ENCODE measurements at regions not wholly inside any gene's neighbourhood (a gene's known extent, or its start where the extent isn't known, plus 50 kb on each side); places are given as distances from the start of the nearest gene placed in this dataset.
"Not testable (repeated sequence)": the region's sequence is repeated elsewhere in the genome, so short reads cannot be mapped to it uniquely, and the experiment has no call there.

DNA sequence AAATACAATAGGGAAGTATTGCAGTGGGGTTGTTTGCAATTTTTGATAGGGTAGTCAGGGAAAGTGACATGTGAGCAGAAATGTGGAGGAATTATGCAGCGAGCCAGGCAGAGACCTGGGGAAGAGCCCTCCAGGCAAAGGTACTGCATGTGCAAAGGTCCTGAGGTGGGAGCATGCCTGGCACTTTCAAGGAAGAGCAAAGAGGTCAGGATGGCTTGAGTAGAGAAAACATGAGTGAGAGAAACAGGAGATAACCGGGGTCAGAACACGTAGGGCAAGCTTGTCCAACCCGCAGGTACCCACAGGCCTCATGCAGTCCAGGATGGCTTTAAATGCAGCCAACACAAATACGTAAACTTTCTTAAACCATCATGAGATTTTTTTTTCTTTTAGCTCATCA lies 71.0 kb downstream of the COQ2 start:
- DNase-seq (ENCODE audit: low spot score): no peak

DNA sequence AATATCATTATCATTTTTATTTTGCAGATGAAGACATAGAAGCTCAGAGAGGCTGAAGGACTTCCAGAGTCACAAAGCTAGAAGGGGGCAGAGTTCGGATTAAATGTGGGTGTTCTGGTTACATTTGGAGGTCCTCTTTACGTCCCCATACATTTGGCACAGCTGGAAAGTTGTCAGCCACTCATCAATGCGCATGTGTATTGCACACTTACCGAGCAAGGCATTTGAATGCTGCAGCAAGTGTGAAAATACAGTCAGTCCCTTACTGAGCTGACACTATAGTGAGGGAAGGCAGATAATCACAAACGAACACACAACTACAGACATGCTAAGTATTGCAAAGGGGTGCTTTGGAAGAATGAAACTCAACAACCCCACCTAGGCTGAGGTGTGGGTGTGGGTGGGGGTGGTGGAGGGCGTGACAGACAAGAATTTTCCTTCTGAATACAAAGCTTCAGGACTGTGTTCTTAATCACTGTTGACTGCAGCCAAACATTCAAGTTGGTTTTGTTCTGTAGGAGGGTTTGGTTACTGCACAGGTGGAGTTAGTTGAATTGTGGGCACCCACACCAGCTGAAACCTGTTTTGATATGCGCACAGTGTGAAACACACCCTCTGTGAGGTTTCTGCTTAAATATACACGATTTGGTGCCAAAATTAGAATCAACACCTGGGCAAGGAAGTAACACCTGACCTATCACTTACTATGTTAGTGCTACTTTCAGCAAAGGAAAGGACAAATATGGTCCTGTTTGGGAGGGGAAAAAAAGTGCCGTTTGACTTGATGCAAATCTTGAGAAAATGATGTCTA lies 72.4 kb downstream of the COQ2 start:
- ATAC-seq: no peak
- no peak for DNase-seq (ENCODE audit: low spot score)

More for the DNA sequence above, 71.0 kb downstream of the COQ2 start:
- no peak for ATAC-seq

DNA sequence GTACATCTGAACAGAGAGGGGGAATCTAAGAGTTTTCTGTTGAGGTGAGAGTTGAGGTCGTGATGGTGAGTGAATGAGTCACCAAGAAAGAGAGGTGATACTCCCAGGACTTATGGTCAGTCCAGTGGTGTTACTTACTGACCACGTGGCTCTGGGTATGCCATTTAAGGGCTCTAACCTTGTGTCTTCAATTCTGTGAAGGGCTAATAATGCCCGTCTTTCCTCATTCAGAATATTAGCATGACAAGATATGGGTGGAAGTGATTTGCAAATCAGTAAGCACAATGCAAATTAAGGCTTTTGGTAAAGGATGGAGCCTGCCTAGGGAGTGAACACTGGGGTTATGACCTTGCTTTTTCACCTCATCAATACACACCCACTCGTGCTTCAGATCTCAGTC lies 75.2 kb downstream of the COQ2 start:
- ATAC-seq (no peak), DNase-seq (ENCODE audit: low spot score) (no peak)

DNA sequence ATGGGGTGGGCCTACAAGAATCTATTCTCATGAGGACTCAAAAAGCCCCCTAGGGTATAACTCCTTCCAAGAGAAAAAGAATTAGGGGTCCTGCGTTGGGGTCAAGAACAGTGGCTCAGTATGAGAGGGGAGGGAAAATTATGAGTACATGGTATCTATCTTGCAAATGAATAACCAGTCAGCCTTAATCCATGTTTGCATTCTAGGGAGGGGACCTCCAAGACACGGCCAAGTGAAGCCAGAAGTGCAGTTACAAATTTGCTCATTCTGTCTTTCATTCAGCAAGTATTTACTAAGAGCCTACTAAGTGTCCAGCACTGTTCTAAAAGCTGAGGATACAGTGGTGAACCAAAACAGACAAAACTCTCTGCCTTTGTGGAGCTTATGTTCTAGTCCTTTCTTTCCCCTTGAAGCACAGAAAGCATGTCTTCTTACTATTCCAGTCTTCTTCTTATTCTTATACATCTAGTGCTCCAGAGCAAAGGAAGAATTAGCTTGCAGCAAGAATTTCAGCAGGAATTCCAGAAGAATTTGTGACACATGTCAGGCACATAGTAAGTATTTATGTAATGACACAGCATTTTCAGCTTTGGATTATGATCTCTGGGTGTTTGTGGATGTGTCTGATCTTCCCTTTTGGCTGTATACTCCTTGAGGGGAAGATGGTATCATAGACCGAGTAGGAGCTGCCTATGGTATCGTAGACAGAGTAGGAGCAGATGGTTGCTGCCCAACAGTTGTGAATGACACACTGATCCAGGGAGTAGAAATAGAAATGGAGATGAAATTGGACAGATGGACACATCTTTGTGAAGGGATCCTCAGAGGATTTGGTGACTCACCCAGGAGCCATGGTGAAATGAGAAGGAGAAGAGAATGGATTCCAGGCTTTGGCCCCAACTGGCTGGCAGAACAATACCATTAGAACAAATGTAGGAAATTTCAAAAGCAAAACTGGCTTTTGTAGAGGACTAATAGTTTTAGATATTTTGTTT lies 75.9 kb downstream of the COQ2 start:
- DNase-seq (ENCODE audit: low spot score) (no peak), ATAC-seq (no peak)

DNA sequence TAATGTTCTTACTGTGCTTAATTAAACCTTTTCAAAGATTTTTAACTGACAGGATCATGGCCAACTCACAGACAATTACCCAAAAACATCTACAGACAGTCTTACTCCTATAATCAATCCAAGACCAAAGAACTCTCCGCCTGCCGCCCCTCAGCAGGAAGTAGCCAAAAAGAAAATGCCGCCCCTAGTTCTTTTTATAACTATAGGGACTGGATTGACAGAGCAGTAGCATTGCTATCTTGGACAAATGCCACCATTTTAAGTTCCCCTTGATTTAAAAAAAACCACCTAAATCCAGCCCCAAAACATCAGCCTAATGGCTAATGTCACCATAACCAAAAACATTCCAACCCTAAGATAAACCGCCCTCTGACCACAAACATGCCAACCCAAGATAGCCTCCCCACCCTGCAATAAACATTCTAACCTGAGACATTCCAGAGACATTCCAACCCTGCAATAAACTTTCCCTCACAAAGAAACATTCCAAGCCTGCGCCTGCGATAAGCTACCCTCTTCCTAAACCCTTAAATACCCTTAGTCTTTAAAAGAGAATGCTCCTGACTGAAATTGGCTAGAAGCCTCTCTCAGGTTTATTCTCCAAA lies 77.0 kb downstream of the COQ2 start:
- no peak for DNase-seq (ENCODE audit: low spot score)
- ATAC-seq: no peak

DNA sequence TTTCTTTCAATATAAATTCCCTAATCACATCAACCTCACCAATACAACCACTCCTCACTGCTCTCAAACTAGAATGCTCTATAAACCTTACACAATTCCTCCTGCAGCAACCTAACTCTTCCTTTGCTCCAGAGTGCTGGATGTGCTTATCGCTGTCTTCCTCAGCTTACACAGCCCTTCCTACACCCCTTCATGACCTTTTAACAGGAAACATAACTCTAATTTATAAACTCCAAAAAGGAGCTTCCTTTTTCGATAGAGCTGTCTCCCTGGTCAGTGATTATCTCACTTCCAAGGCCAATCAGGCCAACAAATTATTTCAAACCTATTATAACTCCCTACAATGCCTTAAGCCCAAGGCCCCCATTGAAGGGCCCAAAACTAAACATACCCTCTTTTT lies 78.8 kb downstream of the COQ2 start:
- no peak for DNase-seq (ENCODE audit: low spot score)
- ATAC-seq: peak; percentile 16

DNA sequence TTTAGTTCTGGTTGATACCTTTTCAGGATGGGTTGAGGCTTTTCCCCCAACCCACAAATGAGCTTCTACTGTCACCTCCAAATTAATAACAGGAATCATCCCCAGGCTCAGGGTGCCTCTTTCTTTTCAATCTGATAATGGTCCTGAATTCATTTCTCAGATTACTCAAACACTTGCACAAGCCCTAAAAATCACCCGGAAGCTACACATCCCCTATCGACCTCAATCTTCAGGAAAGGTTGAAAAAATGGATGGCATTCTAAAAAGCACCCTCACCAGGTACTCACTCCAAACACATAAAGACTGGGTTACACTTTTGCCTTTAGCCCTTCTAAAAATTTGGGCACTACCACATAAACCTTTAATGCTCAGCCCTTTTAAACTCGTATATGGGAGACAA lies 79.9 kb downstream of the COQ2 start:
- ATAC-seq (no peak), DNase-seq (ENCODE audit: low spot score) (no peak)

DNA sequence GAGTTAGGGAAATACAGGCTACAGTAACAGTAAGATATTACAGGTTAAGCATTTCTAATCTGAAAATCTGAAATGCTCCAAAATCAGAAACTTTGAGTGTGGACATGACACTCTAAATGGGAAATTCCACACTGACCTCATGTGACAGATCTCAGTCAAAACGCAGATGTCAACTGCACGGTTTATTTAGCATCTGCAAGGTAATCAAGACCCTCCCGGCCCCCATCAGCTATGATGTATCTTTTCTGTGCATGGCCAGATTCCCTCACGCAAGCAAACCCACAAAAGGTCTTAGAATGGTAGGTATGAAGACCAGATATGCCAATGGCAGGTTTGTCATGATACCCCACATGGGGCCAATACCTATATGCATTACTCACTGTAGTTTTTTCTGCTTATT lies 82.8 kb downstream of the COQ2 start:
- no peak for DNase-seq (ENCODE audit: low spot score)
- ATAC-seq: no peak

DNA sequence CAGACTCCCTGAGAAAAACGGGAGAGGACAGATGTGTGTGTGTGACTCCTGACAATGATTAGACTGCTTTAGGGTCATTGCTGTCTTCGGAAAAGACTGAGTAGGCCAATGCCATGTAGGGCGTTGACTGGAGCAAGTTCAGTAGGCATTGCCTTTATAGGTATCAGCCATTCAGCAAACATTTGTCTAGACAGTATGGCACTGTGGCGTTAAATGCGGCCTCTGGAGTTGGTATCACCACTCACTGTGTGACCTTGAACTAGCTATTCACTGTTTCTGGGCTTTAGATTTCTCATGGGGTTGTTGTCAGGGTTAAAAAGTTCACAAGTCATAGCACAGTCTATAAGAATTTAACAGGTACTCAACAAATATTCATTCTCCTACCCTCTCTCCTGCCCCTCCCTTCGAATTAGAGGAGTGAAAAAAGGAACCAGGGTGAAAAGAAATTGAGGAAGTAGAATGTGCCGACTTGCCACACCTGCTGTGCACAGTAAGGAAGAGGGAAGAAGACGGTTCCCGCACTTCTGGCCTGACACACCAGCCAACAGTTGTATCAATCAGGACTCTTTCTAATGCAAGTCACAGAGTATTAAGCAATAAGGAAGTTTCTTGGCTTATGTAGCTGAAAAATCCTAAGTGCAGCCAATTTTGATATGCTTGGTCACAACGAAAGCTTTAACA lies 83.2 kb upstream of the PLAC8 start:
- no peak for DNase-seq (ENCODE audit: low spot score)
- ATAC-seq: peak; percentile 46

DNA sequence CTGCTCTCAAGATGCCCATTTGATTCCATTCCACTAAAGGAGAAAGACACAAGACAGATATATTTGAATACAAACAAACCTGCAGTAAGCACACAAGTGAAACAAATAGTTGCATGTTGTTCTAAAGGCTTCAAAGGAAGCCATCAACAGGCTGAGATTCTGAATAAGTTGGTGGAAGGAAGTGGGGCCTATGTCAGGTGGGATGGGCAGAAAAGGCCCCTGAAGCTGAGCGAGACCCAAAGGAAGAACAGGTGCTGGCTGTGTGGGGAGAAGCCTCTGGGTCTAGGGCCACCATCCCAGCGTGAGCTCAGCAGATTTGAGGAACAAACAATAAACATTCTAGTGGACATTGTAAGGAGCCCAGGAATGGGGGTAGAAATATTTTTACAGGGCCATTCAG lies 82.4 kb upstream of the PLAC8 start:
- DNase-seq (ENCODE audit: low spot score) (no peak), ATAC-seq (no peak)

DNA sequence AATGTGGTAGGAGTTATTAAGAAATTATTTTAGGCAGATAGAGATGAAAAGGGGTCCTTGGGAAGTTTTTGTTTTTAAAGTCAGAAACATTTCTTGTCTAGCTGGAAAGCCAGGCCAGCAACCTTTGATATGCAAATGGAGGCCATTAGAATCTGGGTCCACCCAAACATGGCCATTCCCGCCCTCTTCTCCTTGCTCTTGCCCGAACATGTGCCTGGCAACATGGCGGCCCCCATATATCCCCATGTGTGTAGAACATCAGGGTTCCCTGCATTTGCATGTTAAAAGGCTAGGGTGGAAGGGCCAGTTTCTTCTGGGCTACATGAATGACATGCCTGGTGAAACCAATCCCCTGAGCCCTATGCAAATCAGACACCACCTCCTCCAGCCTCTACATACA lies 80.7 kb upstream of the PLAC8 start:
- ATAC-seq (no peak), DNase-seq (ENCODE audit: low spot score) (no peak)

DNA sequence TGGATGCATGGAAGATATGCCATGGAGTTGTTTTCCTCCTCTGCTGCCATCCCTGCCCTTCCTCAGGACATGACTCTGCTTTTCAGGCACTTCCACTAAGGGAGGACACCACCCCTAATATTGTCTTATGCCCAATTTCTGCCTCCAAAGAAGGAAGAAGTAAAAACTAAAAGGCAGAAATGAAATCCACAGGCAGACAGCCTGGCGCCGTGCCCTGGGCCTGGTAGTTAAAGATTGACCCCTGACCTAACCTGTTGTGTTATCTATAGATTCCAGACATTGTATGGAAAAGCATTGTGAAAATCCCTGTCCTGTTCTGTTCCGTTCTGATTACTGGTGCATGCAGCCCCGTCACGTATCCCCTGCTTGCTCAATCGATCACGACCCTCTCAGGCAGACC lies 80.1 kb upstream of the PLAC8 start:
- not testable (repeated sequence) for ATAC-seq; DNase-seq (ENCODE audit: low spot score)

DNA sequence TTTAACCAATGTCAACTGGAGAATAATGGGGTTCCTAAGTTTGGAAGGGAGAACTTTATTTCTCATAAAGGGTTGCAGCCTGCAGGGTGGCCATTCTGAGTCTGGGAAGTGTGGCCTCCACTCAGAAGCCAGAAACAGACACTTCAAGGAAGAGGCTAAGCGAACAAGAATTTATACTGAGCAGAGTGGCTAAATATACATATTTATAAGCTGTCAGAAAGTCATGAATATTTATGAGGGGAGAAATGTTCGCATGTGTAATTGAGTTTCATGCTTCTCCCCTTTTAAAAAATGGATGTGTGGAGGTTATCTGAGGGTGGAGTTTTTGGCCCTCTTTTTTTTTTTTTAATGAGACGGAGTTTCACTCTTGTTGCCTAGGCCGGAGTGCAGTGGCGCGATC lies 78.1 kb upstream of the PLAC8 start:
- DNase-seq (ENCODE audit: low spot score): no peak
- ATAC-seq: no peak

DNA sequence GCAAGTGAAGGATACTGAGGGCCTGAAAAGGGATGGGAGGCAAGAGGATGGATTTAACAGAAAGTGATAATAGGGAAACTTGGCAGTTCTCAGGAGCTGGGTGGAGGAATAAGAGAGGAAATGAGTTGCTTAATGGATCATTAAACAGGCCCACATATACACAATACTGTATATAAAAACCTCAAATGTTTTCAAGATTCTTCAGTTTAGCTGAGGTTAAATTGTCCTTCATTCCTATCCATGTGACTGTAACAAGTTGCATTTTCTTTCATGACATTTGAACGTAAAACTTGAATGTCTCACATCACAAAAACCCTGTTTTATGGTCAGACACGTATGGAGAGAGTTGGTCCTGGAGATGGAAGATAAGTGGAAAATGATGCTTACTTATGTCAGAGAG lies 76.5 kb upstream of the PLAC8 start:
- DNase-seq (ENCODE audit: low spot score) (no peak), ATAC-seq (no peak)

DNA sequence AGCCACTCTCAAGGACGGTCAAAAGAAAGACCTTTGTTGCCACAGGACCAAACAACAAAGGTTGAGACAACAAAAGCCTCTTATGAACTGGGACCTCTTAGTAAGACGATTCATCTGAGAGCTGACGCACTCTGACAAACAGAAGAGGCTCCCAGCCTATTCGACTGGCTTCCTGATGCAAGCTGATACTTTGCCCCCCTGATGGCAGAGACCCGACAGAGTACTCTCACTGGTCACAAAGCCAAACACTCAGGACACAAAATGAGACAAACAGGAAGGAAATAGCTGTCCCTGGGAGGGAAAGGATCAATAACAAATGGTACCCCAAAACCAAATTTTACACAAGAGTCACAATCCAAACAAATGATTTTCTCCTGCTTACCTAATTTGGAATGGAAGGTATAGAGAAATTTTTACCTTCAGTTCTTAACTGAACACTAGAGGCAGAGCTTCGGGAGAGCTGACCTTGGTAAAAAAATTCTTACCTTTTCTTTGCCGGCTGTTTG lies 75.2 kb upstream of the PLAC8 start:
- DNase-seq (ENCODE audit: low spot score) (no peak), ATAC-seq (peak; percentile 98)

DNA sequence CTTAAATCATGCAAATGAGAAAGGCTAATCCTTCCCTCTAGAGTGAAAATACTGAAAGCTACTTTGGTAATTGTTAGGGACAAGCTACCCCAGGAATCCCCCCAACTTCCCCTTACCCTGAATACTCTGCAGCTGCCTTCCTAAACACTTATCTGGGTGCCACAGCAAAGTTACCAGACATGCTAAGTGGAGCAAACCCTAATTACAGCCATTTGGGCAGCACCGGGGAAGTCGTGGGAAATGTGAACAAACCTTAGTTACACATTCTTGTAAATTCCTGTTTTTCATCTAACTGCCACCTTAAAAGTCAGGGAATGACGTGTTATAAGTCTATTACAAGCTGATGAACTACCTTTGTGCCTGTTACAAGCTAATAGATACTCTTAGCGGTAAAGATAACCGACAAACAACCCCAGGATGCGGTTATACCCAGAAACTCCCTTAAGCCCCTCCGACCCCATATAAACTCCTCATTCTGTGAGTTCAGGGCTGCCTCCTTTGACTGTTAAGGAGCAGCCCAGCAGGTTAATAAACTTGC lies 66.0 kb upstream of the PLAC8 start:
- DNase-seq (ENCODE audit: low spot score) (no peak), ATAC-seq (no peak)

DNA sequence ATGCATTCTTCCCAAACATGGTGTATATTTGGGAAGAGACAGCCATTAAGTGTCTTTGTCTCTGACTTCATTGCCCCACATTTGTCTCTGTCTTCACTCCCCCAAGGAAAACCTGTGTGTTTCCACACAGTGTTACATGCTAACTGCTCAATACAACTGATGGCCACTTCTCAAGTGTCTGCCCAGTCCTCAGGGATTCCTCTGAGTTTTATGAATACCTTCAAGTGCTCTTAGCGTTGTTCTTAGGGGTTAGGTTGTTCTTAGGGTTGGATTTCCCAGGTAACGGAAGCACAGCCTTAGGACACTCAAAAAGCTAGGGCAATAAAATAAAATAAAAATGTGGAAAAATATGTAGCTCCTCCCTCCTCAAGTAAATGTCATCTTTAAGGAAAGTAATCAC lies 64.7 kb upstream of the PLAC8 start:
- ATAC-seq (no peak), DNase-seq (ENCODE audit: low spot score) (no peak)

DNA sequence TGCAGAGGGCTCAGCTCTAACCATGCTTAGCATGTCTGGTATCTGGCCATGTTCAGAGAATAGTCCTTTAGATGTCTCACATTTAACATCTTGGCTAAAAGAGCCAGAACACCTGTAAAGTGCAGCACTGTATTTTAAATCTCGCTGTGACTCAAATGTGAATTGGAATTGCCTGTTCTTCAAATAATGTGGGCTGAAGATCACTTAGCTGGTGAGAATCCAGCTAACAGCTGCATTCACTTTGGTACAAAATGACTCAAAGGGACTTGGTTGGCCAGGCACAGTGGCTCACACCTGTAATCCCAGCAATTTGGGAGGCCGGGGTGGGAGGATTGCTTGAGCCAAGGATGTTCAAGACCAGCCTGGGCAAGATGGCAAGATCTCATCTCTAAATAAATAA lies 63.5 kb upstream of the PLAC8 start:
- DNase-seq (ENCODE audit: low spot score) (no peak), ATAC-seq (no peak)

DNA sequence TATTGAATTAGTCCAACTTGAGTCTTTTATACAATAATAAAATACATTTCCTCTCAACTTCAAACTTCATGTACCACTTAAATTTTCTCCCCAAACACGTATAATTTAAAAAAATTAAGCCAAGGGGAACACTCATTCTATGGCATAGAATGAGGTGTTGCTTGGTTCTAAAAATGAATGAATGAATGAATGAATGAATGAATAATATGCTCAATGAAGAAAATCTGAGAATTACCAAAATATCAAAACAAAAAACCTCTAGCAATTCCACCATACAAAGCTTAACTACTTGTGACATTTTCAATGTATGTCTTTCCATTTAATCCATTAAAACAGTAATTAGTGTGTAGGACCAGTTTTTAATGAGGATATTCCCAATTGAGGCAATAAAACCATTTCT lies 62.7 kb upstream of the PLAC8 start:
- DNase-seq (ENCODE audit: low spot score): no peak
- no peak for ATAC-seq

DNA sequence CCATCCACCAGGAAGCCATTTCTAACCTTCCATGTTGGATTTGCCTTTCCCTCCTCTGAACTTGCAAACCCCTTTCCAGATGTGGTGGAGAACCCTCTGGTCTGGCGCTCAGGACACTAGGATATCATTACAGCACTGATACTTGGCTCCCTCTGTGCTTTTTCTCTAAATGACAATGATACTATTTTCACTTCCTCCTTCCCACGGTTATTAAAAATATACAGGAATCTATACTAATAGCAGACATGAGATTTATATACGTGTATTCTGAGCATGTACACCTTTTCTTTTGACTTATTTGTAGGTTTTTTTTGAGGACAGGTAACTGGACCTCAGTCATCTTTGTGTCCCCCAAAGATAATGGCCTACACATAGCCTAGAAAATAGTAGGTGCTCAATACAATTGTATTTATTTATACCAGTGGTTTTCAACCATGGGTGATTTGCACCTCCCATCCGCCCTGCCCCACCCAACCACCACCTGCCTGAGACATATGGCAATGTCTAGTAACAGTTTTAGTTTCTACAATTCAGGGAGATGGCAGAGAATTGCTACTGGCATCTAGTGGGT lies 60.4 kb upstream of the PLAC8 start:
- no peak for DNase-seq (ENCODE audit: low spot score)
- ATAC-seq: no peak
